Effector CD4-positive, alpha-beta T cell (primary cell): ENCODE measurements at regions not wholly inside any gene's neighbourhood (a gene's known extent, or its start where the extent isn't known, plus 50 kb on each side); places are given as distances from the start of the nearest gene placed in this dataset.
"Not testable (repeated sequence)": the region's sequence is repeated elsewhere in the genome, so short reads cannot be mapped to it uniquely, and the experiment has no call there.

Experiments used
- DNase-seq: peaks from one replicate; pipeline ENCODE4 v3.0.0-alpha.2; 2020

DNA sequence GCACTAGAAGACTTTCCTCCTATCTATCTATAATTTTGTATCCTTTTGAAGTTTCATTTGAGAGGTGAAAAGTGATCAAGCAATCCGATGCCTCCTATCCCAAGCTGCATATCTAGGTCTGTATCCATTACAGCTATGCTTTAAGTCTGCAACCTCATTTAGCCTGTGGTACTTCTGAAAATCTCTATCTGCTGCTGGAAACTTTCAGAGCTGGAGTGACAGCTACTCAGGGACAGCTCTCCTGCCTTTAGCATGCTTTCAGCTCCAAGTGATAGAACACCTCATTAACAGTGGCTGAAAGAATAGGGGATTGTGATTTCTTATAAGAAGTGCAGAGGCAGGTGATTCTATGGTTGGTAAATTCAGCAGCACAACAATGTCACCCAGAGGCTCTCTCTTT is 1153.5 kb downstream of the AACS start:
- no peak for DNase-seq

DNA sequence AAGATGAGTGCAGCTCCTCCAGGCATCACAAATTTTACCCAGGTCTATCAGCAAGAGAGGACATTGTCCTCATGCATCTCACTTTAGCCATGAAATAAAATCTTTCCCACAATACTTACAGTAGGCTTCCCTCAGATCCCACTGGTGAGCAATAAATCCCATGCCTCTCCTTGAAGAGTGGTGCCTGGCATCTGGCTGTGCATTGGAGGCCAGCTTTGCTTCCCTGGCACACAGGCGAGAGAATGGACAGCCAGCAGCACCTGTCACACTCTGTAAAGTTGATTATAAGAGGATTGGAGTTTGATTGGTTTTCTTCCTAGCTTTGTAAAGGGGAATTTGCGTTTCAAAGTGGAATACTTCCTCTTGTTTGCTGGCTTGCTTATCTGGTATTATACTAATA is 1153.9 kb downstream of the AACS start:
- DNase-seq = no peak

DNA sequence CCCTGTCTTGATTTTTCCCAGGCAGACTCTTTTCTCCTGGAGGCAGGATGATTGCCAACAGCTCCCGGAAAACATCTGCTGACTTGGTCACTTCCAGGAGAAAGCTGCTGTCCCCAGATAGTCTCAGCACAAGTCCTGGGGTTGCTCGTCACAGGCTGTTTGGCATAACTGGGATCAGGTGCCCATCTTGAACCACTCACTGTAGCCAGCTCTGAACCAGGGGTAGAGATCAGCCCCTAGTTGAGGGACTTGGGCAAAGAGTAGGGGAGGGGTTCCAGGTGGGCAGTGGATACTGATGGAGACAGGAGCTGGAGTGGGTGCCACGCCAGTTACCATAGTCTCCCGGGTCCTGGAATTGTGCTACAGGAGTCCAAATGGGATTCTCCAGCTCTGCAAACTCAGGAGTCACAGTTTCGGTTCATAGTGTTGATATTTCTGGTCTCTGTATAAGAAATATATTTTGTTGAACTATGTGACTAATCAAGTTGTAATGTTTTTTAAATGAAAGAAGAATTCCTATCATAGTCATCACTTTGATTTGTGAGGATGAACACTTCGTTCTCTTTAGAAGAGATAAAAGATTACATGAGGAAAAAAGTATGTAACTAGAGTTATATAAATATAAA is 1154.5 kb downstream of the AACS start:
- DNase-seq = no peak

DNA sequence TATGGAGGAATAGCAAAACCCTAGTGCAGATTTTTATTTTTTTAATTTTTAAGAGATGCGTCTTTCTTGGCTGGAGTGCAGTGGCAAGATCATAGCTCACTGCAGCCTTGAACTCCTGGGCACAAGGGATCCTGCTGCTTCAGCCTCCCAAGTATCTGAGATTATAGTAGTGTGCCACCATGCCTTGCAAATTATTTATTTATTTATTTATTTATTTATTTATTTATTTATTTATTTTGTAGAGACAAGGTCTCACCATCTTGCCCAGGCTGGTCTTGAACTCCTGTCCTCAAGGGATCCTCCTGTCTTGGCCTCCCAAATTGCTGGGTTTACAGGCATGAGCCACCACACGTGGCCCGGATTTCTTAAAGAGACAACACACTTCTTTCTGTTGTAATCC is 1158.8 kb downstream of the AACS start:
- no peak for DNase-seq

DNA sequence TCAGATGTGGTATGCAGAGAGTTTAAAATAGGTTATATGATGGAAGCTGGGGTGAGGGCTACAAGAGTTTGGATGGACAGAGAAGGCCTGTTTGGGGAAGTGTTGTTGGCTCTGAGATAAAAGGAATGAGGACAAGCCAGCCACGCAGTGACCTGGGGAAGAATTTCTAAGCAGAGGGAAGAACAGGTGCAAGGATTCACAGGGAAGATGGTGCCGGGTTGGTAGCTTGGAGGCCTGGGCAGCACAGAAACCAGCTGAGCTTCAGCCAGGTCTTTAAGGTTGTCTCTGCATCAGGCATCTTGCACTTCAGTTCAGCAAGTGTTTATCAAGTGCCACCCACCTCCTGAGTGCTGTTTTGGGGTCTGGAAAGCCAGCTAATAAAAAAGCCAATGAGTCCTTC is 1163.7 kb downstream of the AACS start:
- no peak for DNase-seq

DNA sequence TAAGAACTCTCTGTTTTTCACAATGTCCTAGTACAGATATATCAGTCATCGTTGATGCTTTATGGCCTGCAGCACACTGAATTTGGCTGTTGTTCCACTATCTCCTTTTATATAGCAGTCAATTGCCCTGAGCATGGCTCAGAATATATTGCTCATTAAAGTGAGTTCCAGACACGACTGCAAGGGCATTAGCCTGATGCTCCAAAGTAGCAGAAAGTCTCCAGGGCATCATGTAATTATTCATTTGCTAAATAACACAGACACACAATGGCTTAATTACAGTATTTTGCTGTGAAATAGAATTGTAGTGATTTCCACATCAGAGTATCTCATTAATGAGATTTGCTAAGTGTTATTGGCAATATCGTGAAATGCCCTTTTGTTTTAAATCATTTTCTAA is 1167.5 kb downstream of the AACS start:
- no peak for DNase-seq

DNA sequence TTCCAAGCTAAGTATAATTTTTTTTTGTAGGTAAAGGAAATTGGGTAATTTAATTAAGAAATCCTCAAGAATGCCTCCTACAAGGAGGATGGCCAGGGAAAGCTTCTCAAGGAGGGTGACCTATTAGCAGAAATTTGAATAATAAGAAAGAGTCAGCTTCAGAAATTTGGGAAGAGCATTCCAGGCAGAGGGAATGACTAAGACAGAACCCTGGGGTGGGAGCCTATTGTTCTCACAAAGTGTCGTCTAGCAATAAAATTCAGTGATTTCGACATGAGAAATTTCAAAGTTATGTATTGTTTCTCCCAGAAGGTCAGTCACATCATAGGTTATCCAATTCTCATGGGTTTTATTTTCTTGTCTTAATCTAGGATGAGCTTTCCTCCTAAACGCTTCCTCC is 1168.4 kb downstream of the AACS start:
- no peak for DNase-seq

DNA sequence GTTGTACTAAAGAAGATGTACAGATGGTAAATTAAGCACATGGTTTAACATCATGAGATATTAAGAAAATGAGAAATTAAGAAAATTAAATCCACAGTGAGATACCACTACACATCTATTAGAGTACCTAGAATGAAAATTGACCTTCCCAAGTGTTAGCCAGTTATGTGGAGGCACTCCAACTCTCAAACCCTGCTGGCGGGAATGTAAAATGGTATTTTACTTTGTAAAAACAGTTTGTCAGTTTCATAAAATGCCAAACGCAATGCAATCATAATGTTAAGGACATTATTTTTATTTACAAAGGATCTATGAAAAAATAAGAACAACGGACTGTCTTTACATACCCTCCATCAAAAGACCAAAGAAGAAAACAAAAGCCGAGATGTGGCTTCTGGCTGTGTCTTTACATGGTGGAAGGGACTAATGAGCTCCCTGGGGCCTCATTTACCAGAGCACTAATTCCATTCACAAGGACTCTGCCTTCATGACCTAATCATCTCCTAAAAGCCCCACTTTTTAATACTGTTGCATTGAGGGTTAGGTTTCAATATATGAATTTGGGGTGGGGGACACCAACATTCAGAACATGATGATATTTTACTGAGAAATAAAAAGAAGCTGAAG is 1178.7 kb downstream of the AACS start:
- DNase-seq = no peak

DNA sequence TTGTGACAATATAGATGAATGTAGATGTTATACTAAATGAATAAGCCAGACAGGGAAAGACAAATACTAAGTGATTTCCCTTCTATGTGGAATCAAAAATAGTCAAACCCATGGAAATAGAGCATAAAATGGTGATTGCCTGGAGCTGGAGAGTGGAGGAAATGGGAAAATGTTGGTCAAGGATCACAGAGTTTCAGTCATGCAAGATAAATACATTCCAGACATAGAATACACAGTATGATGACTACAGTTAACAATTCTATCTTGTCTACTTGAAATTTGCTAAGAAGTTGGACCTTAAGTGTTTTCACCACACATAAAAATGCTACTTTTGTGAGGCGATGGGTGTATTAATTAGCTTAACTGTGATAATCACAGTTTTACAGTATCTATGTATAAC is 1182.7 kb downstream of the AACS start:
- DNase-seq = no peak

DNA sequence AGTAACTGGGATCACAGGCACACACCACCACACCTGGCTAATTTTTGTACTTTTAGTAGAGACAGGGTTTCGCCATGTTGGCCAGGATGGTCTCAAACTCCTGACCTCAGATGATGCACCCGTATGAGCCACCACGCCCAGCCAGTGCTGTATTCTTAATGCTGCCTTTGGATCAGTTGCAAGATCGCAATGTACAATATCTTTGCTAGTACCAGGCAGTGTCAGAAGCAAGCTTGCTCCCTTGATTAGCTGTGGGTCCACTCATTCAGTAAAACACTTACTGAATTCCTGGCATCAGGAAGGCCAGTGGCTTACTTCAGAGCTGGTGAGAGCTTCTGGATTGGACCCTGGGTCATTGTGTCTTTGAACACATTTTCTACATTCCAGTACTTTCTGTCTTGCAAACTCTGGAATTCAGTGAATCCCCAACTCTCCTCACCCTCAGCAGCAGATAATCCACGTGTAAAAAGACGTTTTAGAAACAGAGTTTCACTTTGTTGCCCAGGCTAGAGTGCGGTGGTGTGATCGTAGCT is 1183.7 kb downstream of the AACS start:
- DNase-seq = no peak

DNA sequence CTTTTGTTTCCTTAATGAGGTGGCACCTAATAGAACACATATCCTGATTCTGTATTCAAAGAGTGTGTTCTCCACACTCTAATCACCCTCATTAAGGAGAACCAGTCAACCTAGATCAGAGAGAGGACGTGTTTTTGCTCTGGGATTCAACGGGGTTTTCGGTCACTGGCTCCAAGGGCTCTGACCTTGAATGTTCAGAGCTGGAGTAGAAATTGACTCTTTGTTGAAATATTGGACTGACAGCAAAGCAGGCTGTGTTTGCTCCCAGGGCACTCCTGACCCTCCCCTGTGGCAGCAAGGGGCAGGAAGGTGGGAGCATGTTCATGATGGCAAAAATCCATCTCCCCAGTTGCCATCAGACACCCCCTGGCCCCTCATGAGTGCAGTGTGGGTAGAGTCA is 1193.0 kb downstream of the AACS start:
- no peak for DNase-seq

DNA sequence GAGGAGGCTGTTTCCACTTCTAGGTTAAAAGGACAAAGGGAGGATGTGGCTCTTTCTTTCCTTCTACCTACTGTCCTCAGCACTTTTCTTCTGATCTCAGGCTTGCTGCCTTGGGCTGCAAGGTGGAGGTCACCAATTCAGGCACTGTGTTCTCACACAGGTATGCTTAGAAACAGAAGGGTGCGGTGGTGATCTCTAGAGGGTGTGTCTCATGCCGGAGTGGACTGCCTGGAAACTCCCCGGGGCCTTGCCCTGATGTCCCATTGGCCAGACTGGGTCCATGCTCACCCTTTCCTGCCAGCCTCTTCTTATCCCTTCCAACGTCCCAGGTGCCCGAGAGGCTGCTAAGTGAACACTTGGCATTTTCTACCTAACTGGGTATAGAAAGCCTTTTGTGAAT is 1197.6 kb downstream of the AACS start:
- no peak for DNase-seq

DNA sequence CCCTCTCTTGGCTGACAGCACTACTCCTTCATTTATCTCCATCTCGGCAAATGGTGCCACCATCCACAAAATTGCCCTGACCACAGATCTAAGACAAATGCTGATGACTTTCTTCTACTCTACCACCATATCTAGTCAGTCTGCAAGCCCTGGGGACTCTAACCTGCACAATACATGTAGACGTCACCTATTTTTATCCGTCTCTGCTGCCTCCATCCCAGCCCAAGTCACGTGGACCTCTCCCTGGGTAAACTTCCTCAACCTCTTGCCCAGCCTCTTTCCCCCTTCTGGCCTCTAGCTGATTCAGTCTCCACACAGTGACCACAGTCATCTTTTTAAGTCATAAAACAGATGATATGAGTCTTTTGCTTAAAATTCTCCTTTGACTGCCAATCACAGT is 1203.0 kb downstream of the AACS start:
- DNase-seq = no peak

DNA sequence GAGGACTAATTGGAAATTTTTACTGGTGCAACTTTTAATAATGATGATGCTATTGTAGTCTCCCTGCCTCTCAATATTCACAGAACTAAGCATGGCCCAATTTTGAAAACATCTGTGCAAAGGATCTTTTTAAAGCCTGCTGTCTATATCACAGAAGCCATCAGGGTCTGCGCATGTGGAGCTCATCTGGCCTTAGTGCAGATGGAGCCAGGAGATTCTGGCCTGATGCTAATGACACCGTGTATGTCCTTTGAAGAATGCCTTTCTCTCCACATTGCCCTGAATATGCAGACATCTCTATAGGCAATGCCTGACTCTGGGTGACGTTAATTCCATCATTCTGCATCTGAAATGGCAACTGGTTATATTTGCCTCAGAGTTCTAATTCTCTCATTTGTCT is 1205.9 kb downstream of the AACS start:
- no peak for DNase-seq

DNA sequence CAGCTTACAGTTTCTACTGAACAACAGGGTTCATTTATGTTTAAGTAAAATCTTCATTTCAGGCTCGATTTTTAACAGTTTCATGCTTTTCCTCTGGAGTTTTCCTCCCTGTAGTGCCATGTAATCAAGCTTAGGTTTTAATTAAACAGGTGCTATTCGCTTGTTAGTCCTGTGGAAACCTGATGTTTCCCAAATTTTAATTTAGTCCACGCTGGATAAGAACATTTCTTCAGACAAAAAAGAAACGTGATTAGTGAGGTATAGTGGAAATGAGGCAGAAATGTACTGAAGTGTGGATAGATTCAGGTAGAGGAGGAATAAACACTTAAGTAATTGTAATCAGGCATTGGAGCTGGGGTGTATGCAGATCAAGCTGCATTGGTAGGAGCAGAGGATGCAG is 1217.5 kb downstream of the AACS start:
- DNase-seq = no peak

DNA sequence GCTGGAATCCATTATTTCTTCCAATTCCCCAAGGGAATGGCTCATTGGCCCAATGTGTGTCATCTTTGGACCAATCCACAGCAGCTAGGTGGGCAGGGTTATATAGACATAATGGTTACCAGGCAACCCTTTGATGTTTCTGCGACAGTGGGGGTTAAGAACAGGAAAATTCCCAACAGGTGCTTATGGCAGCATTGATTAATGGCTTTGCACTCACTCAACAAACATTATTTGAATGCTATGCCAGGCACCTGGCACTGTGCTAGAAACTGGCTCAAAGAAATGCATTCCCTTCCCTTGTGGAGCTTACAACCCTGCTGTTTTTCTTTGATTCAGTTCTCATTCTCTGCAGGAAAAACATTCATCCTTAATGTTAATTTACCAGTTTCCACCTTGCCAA is 1221.0 kb downstream of the AACS start:
- DNase-seq = no peak

DNA sequence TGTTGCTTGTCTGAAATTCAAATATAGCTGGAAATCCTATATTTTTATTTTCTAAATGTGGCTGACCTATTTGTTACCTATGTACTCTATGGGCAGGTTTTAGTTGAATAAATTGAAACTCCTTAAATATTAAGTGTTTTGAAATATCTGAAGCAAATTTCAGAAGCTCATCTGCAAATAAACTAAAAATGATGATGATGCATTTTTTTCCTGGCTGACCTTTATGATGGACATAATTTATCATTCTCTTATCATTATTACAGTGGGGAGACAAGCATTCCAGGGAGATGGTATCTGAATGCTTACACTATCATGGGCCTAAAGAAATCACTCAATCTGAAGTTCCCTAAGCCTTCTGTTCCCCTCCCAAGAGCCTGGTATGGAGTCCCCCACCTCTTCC is 1225.2 kb downstream of the AACS start:
- DNase-seq = no peak

DNA sequence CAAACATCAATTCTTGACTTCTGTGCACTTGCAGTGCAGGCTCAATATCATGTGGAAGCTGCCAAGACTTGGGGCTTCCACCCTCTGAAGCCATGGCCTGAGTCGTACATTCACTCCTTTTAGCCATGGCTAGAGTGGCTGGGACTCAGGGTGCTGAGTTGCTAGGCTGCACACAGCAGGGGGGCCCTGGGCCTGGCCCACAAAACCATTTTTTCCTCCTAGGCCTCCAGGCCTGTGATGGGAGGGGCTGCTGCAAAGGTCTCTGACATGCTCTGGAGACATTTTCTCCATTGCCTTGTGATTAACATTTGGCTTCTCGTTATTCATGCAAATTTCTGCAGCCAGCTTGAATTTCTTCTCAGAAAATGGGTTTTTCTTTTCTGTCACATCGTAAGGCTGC is 1226.8 kb downstream of the AACS start:
- not testable (repeated sequence) for DNase-seq

DNA sequence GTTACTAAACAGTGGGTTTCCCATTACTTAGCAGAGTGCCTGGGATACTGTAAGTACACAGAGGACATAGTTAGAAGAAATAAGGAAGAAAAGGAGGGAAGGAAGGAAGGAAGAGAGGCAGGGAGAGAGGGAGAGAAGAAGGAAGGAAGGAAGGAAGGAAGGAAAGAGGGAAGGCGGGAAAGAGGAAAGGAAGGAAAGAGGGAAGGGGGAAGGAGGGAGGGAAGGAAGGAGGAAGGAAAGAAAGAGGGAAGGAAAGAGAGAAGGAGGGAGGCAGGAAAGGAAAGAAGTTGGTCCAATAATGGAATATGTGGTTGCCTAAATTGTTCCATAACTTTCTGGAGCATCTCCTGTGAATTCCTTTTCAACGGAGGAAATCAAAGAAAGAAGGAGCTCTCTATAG is 1230.4 kb downstream of the AACS start:
- no peak for DNase-seq

DNA sequence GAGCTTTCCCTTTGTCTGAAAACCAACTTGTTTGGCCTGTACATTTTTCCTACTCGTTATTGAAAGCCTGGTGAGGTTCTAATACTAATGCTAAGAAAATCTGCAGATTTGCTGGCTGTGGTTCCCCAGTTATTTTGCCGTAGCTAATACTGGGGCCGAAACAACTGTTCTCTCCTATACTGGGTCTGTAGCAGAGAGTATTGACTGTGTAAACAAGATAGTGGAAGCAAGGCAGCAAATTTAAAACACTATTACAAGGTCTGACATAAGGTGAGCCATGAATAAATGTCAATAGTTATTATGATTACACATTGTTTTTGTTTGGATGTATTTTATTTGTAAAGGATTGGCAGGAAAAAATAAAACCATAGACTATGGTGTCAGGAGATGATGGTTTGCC is 1244.0 kb downstream of the AACS start:
- no peak for DNase-seq

DNA sequence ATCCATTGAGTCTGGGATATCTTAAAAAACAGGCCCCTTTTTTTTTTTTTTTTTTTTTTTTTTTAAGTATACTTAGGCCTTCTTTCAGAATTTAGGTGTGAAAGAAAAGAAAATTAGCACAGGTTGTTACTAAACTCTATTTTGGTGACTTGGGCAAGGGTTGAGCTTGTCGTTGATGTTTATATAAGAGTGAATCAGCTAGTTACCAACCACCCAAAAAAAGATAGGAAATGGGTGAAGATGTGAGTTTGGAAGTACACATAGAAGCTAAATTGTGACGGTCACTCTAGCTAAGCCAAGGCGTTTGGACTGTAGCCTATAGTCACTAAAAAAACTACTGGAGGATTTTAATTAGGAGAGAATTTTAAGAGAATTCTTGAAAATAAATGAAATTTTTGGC is 1247.2 kb downstream of the AACS start:
- no peak for DNase-seq

DNA sequence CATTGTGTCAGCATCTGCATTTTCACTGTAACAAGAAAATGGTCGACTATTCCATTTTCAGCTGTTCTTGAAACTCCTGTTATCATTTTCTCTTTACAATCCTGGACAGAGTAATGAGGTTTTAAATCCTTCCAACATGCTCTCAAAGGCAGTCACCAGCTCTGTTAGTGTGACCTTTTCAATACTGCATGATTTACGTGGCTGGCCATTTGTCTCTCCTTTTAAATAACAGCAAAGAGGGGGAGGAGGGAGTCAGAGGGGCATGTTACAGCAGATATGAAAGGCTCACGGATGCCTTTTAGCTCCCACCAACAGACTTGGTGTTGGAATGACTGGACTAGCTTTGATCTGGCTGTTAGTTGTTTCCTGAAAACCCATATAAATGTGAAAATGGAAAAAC is 1251.2 kb downstream of the AACS start:
- no peak for DNase-seq

DNA sequence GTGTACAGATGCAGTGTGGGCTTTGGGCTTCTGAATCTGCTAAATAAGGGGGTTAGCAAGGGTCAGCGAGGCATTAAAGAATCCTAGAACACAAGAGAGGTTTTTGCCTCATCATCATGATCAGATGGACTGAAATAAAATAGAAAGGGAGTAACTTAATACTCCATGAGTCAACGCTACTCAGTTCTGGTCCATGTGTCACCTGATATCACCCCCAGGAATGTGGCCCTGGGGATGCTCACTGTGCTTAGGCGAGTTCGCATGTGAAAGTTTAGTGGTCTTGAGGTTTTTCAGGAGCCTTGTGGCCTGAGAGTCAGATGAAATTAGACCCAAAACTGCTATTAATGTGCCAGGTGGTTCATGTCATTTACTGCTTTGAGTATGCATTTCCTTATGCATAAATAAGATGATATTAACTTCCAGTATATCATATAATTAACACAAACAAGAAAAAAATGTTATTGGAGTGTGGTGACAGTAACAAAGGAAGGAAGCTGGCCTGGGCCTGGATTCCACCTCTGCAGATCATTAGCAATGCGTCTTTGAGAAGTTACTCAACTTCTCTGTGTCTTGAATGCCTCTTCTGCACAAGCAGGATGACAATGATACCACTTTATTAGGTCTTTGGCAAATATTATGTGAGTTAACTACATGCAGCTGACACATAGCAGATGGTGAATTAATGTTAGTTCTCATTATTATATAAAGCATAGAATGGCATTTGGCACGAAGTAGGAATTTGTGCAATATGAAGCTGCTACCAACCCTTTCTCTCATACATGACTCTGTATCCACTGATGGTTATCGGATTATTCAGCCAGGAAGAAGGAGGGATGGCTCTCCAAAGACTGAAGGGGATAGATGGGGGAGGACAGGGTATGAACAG is 1272.6 kb downstream of the AACS start:
- no peak for DNase-seq

DNA sequence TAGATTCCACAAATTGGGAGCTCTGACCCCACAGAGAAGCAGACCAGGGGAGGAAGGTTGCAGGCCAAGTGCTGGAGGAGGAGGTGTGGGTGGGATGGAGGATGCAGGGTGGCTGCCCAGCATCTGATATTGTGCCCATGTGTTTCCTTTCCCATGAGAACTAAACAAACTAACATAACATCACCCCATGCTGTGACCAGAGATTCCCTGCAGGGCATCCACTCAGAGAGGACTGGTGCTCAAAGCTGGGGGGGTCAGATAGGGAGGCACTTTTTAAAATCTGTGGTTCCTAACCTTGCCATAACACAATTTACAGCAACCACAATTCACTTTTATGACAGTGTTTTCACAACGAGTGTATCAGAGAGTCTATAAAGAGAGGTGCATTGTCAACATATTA is 1277.6 kb downstream of the AACS start:
- no peak for DNase-seq
